ENCODE measurements at regions not wholly inside any gene's neighbourhood (a gene's known extent, or its start where the extent isn't known, plus 50 kb on each side); places are given as distances from the start of the nearest gene placed in this dataset.
"Not testable (repeated sequence)": the region's sequence is repeated elsewhere in the genome, so short reads cannot be mapped to it uniquely, and the experiment has no call there.

- peaks cover 2% of the 10 kb centered on the region for H3K9me3 ChIP-seq (ENCODE audit: control insufficient read depth, low read length)
- H3K27me3 ChIP-seq (ENCODE audit: control insufficient read depth, insufficient read depth) = no peaks in the 10 kb centered on the region
- DNase-seq = no peak
- intact Hi-C loops (cut with DNase I) = no loop called here
- peak in 1 of 2 donors; percentile 29 for ATAC-seq
- H3K27ac ChIP-seq (ENCODE audit: low read length) = no peak overlapping the region
- no peaks in the 10 kb centered on the region for H3K4me1 ChIP-seq (ENCODE audit: control insufficient read depth, insufficient read depth, low read length)
- no peak overlapping the region for H3K4me3 ChIP-seq (ENCODE audit: low read length)
- WGBS = 81% methylated on average over 4 of the region's 4 CpGs
Measured at GRCh38 chr2:175729049-175729706, 272.9 kb downstream of the LNPK start.

- Histone ChIP-seq H3K27me3 (ENCODE audit: control insufficient read depth, insufficient read depth) (no peaks in the 10 kb centered on the region), H3K27ac (ENCODE audit: low read length) (no peak overlapping the region), H3K4me1 (ENCODE audit: control insufficient read depth, insufficient read depth, low read length) (no peaks in the 10 kb centered on the region), H3K4me3 (ENCODE audit: low read length) (no peak overlapping the region), H3K9me3 (ENCODE audit: control insufficient read depth, low read length) (peaks cover 2% of the 10 kb centered on the region)
- intact Hi-C loops (cut with DNase I) = no loop called here
- ATAC-seq (no peak), DNase-seq (no peak)
- WGBS = 76% methylated on average over 4 of the region's 4 CpGs
Measured at GRCh38 chr2:175728032-175728431, 274.0 kb downstream of the LNPK start.

- no peak for DNase-seq
- Histone ChIP-seq H3K9me3 (ENCODE audit: control insufficient read depth, low read length) (peaks cover 1% of the 10 kb centered on the region), H3K4me1 (ENCODE audit: control insufficient read depth, insufficient read depth, low read length) (no peaks in the 10 kb centered on the region), H3K27ac (ENCODE audit: low read length) (no peak overlapping the region), H3K4me3 (ENCODE audit: low read length) (no peak overlapping the region), H3K27me3 (ENCODE audit: control insufficient read depth, insufficient read depth) (no peaks in the 10 kb centered on the region)
- no peak for ATAC-seq
- 25% methylated on average over 2 of the region's 2 CpGs for whole genome bisulfite sequencing
- intact Hi-C loops (cut with DNase I) = no loop called here
Measured at GRCh38 chr2:175726223-175726622, 275.8 kb downstream of the LNPK start.

- Histone ChIP-seq H3K27me3 (ENCODE audit: control insufficient read depth, insufficient read depth) (no peaks in the 10 kb centered on the region), H3K4me1 (ENCODE audit: control insufficient read depth, insufficient read depth, low read length) (no peaks in the 10 kb centered on the region), H3K27ac (ENCODE audit: low read length) (no peak overlapping the region), H3K4me3 (ENCODE audit: low read length) (no peak overlapping the region), H3K9me3 (ENCODE audit: control insufficient read depth, low read length) (no peaks in the 10 kb centered on the region)
- 64% methylated on average over 6 of the region's 6 CpGs for WGBS
- ATAC-seq (no peak), DNase-seq (no peak)
- intact Hi-C loops (cut with DNase I) = no loop called here
Measured at GRCh38 chr2:175709248-175709647, 292.8 kb downstream of the LNPK start.

GRCh38 chr2:175707322-175707721, 294.7 kb downstream of the LNPK start:
- H3K9me3 ChIP-seq (ENCODE audit: control insufficient read depth, low read length) = no peaks in the 10 kb centered on the region
- 77% methylated on average over 8 of the region's 8 CpGs for WGBS
- intact Hi-C loops (cut with DNase I) = no loop called here
- no peak overlapping the region for H3K27ac ChIP-seq (ENCODE audit: low read length)
- no peak for ATAC-seq
- no peaks in the 10 kb centered on the region for H3K27me3 ChIP-seq (ENCODE audit: control insufficient read depth, insufficient read depth)
- H3K4me1 ChIP-seq (ENCODE audit: control insufficient read depth, insufficient read depth, low read length) = no peaks in the 10 kb centered on the region
- no peak overlapping the region for H3K4me3 ChIP-seq (ENCODE audit: low read length)
- DNase-seq = no peak

GRCh38 chr2:175704568-175704967, 297.5 kb downstream of the LNPK start:
- ATAC-seq; intact Hi-C loops (cut with DNase I); H3K27me3 ChIP-seq (ENCODE audit: control insufficient read depth, insufficient read depth); H3K27ac ChIP-seq (ENCODE audit: low read length); DNase-seq; H3K9me3 ChIP-seq (ENCODE audit: control insufficient read depth, low read length); H3K4me3 ChIP-seq (ENCODE audit: low read length); H3K4me1 ChIP-seq (ENCODE audit: control insufficient read depth, insufficient read depth, low read length): not testable (repeated sequence)
- WGBS = 95% methylated on average over 22 of the region's 22 CpGs

- no peak for ATAC-seq
- Histone ChIP-seq H3K27me3 (ENCODE audit: control insufficient read depth, insufficient read depth) (no peaks in the 10 kb centered on the region), H3K4me3 (ENCODE audit: low read length) (no peak overlapping the region), H3K9me3 (ENCODE audit: control insufficient read depth, low read length) (no peaks in the 10 kb centered on the region), H3K27ac (ENCODE audit: low read length) (no peak overlapping the region), H3K4me1 (ENCODE audit: control insufficient read depth, insufficient read depth, low read length) (no peaks in the 10 kb centered on the region)
- 89% methylated on average over 1 of the region's 1 CpG for WGBS
- no peak for DNase-seq
- intact Hi-C loops (cut with DNase I) = no loop called here
Measured at GRCh38 chr2:175698061-175698460, 304.0 kb downstream of the LNPK start.

- Histone ChIP-seq H3K4me3 (ENCODE audit: low read length) (no peak overlapping the region), H3K4me1 (ENCODE audit: control insufficient read depth, insufficient read depth, low read length) (no peaks in the 10 kb centered on the region), H3K27me3 (ENCODE audit: control insufficient read depth, insufficient read depth) (no peaks in the 10 kb centered on the region), H3K27ac (ENCODE audit: low read length) (no peak overlapping the region), H3K9me3 (ENCODE audit: control insufficient read depth, low read length) (no peaks in the 10 kb centered on the region)
- ATAC-seq (peak in 1 of 2 donors; percentile 45), DNase-seq (no peak)
- WGBS = 13% methylated on average over 4 of the region's 4 CpGs
- intact Hi-C loops (cut with DNase I) = no loop called here
Measured at GRCh38 chr2:175690113-175690837, 311.8 kb downstream of the LNPK start.

- Histone ChIP-seq H3K27me3 (ENCODE audit: control insufficient read depth, insufficient read depth) (no peaks in the 10 kb centered on the region), H3K4me3 (ENCODE audit: low read length) (no peak overlapping the region), H3K9me3 (ENCODE audit: control insufficient read depth, low read length) (no peaks in the 10 kb centered on the region), H3K4me1 (ENCODE audit: control insufficient read depth, insufficient read depth, low read length) (no peaks in the 10 kb centered on the region), H3K27ac (ENCODE audit: low read length) (no peak overlapping the region)
- intact Hi-C loops (cut with DNase I) = loop anchor here (2.0 to 10.0 kb wide), 4 partner anchors 399 to 407 kb away; partner anchors contain the start of genes HOXD13 (in 2 of the 4) and HOXD12 (in 1 of the 4)
- WGBS = 73% methylated on average over 4 of the region's 4 CpGs
- ATAC-seq (no peak), DNase-seq (no peak)
Measured at GRCh38 chr2:175688243-175688642, 313.8 kb downstream of the LNPK start.

- intact Hi-C loops (cut with DNase I) = loop anchor here in 3 of 4 donors (5.0 to 10.0 kb wide), 3 partner anchors 400 to 407 kb away; partner anchors contain the start of genes HOXD13 (in 2 of the 3) and HOXD12 (in 1 of the 3)
- no peaks in the 10 kb centered on the region for H3K27me3 ChIP-seq (ENCODE audit: control insufficient read depth, insufficient read depth)
- 69% methylated on average over 6 of the region's 6 CpGs for WGBS
- no peaks in the 10 kb centered on the region for H3K9me3 ChIP-seq (ENCODE audit: control insufficient read depth, low read length)
- ATAC-seq (no peak), DNase-seq (no peak)
- no peak overlapping the region for H3K4me3 ChIP-seq (ENCODE audit: low read length)
- no peaks in the 10 kb centered on the region for H3K4me1 ChIP-seq (ENCODE audit: control insufficient read depth, insufficient read depth, low read length)
- no peak overlapping the region for H3K27ac ChIP-seq (ENCODE audit: low read length)
Measured at GRCh38 chr2:175687465-175687864, 314.6 kb downstream of the LNPK start.

GRCh38 chr2:175686002-175686401, 316.1 kb downstream of the LNPK start:
- H3K27me3 ChIP-seq (ENCODE audit: control insufficient read depth, insufficient read depth) = no peaks in the 10 kb centered on the region
- H3K9me3 ChIP-seq (ENCODE audit: control insufficient read depth, low read length) = no peaks in the 10 kb centered on the region
- DNase-seq (no peak), ATAC-seq (no peak)
- no peak overlapping the region for H3K4me3 ChIP-seq (ENCODE audit: low read length)
- WGBS = 64% methylated on average over 7 of the region's 7 CpGs
- no peaks in the 10 kb centered on the region for H3K4me1 ChIP-seq (ENCODE audit: control insufficient read depth, insufficient read depth, low read length)
- intact Hi-C loops (cut with DNase I) = loop anchor here in 3 of 4 donors (5.0 to 10.0 kb wide), 3 partner anchors 401 to 409 kb away; partner anchors contain the start of genes HOXD13 (in 2 of the 3) and HOXD12 (in 1 of the 3)
- no peak overlapping the region for H3K27ac ChIP-seq (ENCODE audit: low read length)
